ENCODE measurements at regions not wholly inside any gene's neighbourhood (a gene's known extent, or its start where the extent isn't known, plus 50 kb on each side); places are given as distances from the start of the nearest gene placed in this dataset.
A peak's percentile ranks its signal among the peaks of the same experiment; 100 is the strongest.

DNA sequence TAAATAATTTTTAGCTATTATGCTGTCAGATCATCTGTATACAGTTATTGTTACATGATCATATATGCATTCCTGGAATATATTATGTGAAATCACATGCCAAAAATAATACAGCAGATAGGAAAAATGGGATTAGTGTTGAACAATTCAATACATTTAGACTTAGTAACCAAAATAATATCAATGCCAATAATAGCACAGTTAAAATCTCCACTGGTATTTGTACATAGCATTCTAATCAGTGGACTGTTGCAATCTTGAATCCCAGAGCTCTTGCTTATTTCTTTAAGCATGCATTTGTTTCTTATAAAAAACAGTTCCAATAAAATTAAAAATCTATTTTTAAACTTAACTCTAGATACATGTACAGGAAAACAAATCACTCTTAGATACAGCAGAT is 2772.2 kb downstream of the PCDH9 start:
- Histone ChIP-seq H3K18ac (ENCODE audit: low read length) (no peak overlapping the region), H3K27me3 (ENCODE audit: insufficient read depth, low read length, poor library complexity) (no peaks in the 10 kb centered on the region), H4K5ac (ENCODE audit: low read length) (no peak overlapping the region), H3K4me3 (ENCODE audit: low read length) (no peak overlapping the region), H4K8ac (ENCODE audit: low read depth, low read length) (no peak overlapping the region), H2BK15ac (replicated peaks; ENCODE audit: low read depth) (no peak overlapping the region), H3K79me1 (ENCODE audit: low read length) (no peaks in the 10 kb centered on the region), H3K79me2 (ENCODE audit: control insufficient read depth, insufficient read depth, low read length) (no peaks in the 10 kb centered on the region), H3K4me2 (ENCODE audit: low read length) (no peak overlapping the region), H3K56ac (ENCODE audit: low read length) (no peak overlapping the region), H3K9ac (ENCODE audit: low read length) (no peak overlapping the region), H2BK5ac (ENCODE audit: low read length) (no peak overlapping the region), H3K4me1 (ENCODE audit: control insufficient read depth, low read depth, low read length) (no peaks in the 10 kb centered on the region), H3K27ac (ENCODE audit: low read depth, low read length) (no peak overlapping the region), H2BK120ac (ENCODE audit: low read depth, low read length) (no peak overlapping the region), H3K23ac (ENCODE audit: low read length) (no peak overlapping the region), H2AK5ac (ENCODE audit: low read length) (no peak overlapping the region), H3K4ac (ENCODE audit: low read depth, low read length) (no peak overlapping the region), H3K36me3 (ENCODE audit: control insufficient read depth, insufficient read depth, low read length) (no peaks in the 10 kb centered on the region)
- no peak for DNase-seq

DNA sequence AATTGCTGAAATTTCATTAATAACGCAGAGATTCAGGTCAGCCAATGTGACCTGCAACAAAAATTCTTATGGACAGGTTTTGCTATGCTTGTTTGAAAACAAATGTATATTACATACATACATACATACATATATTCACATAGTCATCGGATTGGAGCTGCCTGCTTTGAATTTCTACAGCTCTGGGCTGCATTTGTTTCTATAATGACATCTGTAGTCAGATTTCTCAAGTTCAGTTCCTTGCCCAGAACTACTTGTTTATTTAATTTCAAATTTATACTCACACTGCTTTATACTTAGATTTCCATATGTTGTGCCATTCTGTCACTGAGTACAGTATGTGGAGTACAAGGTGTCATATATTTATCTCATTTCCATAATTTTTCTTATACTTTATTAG is 2775.0 kb downstream of the PCDH9 start:
- H3K18ac ChIP-seq (ENCODE audit: low read length): no peak overlapping the region
- H3K23ac ChIP-seq (ENCODE audit: low read length): no peak overlapping the region
- H3K4me3 ChIP-seq (ENCODE audit: low read length): no peak overlapping the region
- no peak overlapping the region for H3K4me2 ChIP-seq (ENCODE audit: low read length)
- H3K27me3 ChIP-seq (ENCODE audit: insufficient read depth, low read length, poor library complexity): no peaks in the 10 kb centered on the region
- H4K8ac ChIP-seq (ENCODE audit: low read depth, low read length): no peak overlapping the region
- H3K4me1 ChIP-seq (ENCODE audit: control insufficient read depth, low read depth, low read length): no peaks in the 10 kb centered on the region
- H3K4ac ChIP-seq (ENCODE audit: low read depth, low read length): no peak overlapping the region
- no peaks in the 10 kb centered on the region for H3K79me1 ChIP-seq (ENCODE audit: low read length)
- no peak overlapping the region for H3K27ac ChIP-seq (ENCODE audit: low read depth, low read length)
- WGBS (ENCODE audit: extremely low coverage, insufficient coverage, low lambda C conversion rate): no CpG with 5 or more reads among the region's 2 CpGs
- H3K9ac ChIP-seq (ENCODE audit: low read length): no peak overlapping the region
- no peak overlapping the region for H2BK5ac ChIP-seq (ENCODE audit: low read length)
- H3K56ac ChIP-seq (ENCODE audit: low read length): no peak overlapping the region
- H2AK5ac ChIP-seq (ENCODE audit: low read length): no peak overlapping the region
- H2BK120ac ChIP-seq (ENCODE audit: low read depth, low read length): no peak overlapping the region
- no peaks in the 10 kb centered on the region for H3K36me3 ChIP-seq (ENCODE audit: control insufficient read depth, insufficient read depth, low read length)
- DNase-seq: no peak
- H3K79me2 ChIP-seq (ENCODE audit: control insufficient read depth, insufficient read depth, low read length): no peaks in the 10 kb centered on the region
- no peak overlapping the region for H4K5ac ChIP-seq (ENCODE audit: low read length)
- H2BK15ac ChIP-seq (replicated peaks; ENCODE audit: low read depth): no peak overlapping the region

DNA sequence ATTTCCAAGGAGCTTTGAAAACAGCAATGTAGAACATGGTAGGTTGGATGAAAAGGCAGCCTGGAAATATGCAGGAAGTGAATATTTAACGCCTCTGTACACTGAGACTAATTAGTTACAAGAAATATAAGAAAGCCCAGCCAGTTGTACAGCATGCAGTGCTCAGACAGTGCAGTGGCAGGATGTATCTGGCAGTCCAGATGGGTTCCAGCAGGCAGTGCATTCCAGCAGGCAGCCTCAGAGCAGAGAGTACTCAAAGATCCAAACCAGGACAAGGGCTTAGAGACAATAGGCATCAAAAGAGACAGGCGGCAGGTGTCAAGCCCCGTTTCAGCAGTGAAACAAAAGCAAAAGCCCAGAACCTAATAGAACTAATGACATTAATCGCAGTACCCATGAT is 2776.3 kb downstream of the PCDH9 start:
- Histone ChIP-seq H4K5ac (ENCODE audit: low read length) (no peak overlapping the region), H2BK15ac (replicated peaks; ENCODE audit: low read depth) (no peak overlapping the region), H3K4me3 (ENCODE audit: low read length) (no peak overlapping the region), H3K18ac (ENCODE audit: low read length) (no peak overlapping the region), H3K27ac (ENCODE audit: low read depth, low read length) (no peak overlapping the region), H3K36me3 (ENCODE audit: control insufficient read depth, insufficient read depth, low read length) (no peaks in the 10 kb centered on the region), H3K23ac (ENCODE audit: low read length) (no peak overlapping the region), H3K4ac (ENCODE audit: low read depth, low read length) (no peak overlapping the region), H4K8ac (ENCODE audit: low read depth, low read length) (no peak overlapping the region), H2AK5ac (ENCODE audit: low read length) (no peak overlapping the region), H3K27me3 (ENCODE audit: insufficient read depth, low read length, poor library complexity) (no peaks in the 10 kb centered on the region), H2BK120ac (ENCODE audit: low read depth, low read length) (no peak overlapping the region), H3K79me1 (ENCODE audit: low read length) (no peaks in the 10 kb centered on the region), H3K4me1 (ENCODE audit: control insufficient read depth, low read depth, low read length) (no peaks in the 10 kb centered on the region), H3K9ac (ENCODE audit: low read length) (no peak overlapping the region), H2BK5ac (ENCODE audit: low read length) (no peak overlapping the region), H3K4me2 (ENCODE audit: low read length) (no peak overlapping the region), H3K56ac (ENCODE audit: low read length) (no peak overlapping the region), H3K79me2 (ENCODE audit: control insufficient read depth, insufficient read depth, low read length) (no peaks in the 10 kb centered on the region)
- DNase-seq: no peak
- no CpG with 5 or more reads among the region's 4 CpGs for WGBS (ENCODE audit: extremely low coverage, insufficient coverage, low lambda C conversion rate)

DNA sequence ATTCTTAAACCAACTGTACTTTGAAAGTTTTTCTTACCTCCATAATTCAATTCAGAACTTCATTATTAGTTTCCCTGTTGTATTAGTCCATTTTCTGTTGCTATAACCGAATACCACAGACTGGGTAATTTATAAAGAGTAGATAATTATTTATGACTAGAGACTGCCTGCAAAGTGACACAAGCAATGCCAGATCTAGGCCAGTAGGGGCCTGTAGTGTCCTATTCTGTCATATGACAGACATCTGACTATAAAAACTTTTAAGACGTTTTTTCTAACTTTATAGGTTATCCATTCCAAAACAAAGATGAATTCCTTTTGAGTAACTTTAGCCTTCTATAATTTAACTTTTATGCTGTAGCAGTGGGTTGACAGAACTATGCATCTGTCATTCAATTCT is 2783.8 kb downstream of the PCDH9 start:
- no CpG with 5 or more reads among the region's 2 CpGs for WGBS (ENCODE audit: extremely low coverage, insufficient coverage, low lambda C conversion rate)
- Histone ChIP-seq H4K5ac (ENCODE audit: low read length) (no peak overlapping the region), H3K4me1 (ENCODE audit: control insufficient read depth, low read depth, low read length) (no peaks in the 10 kb centered on the region), H3K18ac (ENCODE audit: low read length) (no peak overlapping the region), H3K4me3 (ENCODE audit: low read length) (no peak overlapping the region), H3K27ac (ENCODE audit: low read depth, low read length) (no peak overlapping the region), H2BK5ac (ENCODE audit: low read length) (no peak overlapping the region), H3K27me3 (ENCODE audit: insufficient read depth, low read length, poor library complexity) (no peaks in the 10 kb centered on the region), H3K79me2 (ENCODE audit: control insufficient read depth, insufficient read depth, low read length) (no peaks in the 10 kb centered on the region), H4K8ac (ENCODE audit: low read depth, low read length) (no peak overlapping the region), H3K79me1 (ENCODE audit: low read length) (no peaks in the 10 kb centered on the region), H3K36me3 (ENCODE audit: control insufficient read depth, insufficient read depth, low read length) (no peaks in the 10 kb centered on the region), H3K9ac (ENCODE audit: low read length) (no peak overlapping the region), H3K4me2 (ENCODE audit: low read length) (no peak overlapping the region), H2BK15ac (replicated peaks; ENCODE audit: low read depth) (no peak overlapping the region), H3K4ac (ENCODE audit: low read depth, low read length) (no peak overlapping the region), H3K56ac (ENCODE audit: low read length) (no peak overlapping the region), H2BK120ac (ENCODE audit: low read depth, low read length) (no peak overlapping the region), H3K23ac (ENCODE audit: low read length) (no peak overlapping the region), H2AK5ac (ENCODE audit: low read length) (no peak overlapping the region)
- peak; percentile 18 for DNase-seq

DNA sequence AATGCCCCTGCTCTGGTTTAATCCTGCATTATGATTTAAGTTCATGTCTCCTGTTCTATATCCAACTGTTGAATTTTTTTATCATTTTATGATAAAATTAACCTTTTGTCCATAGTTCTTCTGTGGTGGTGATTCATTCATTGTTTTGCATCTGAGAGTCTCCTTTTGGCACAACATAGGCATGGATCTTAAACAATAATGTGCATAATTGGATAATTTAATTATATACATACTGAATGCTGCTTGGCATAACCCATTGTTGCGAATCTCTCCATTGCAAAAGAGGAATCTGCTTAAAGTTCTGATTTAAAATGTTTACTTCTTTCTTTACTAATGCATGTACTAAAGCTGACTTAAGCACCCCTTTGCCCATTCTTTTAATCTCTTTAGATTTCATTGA is 2788.4 kb downstream of the PCDH9 start:
- no peak overlapping the region for H2BK15ac ChIP-seq (replicated peaks; ENCODE audit: low read depth)
- no peaks in the 10 kb centered on the region for H3K79me1 ChIP-seq (ENCODE audit: low read length)
- no peak overlapping the region for H2AK5ac ChIP-seq (ENCODE audit: low read length)
- no peak overlapping the region for H3K56ac ChIP-seq (ENCODE audit: low read length)
- no peak overlapping the region for H3K4me3 ChIP-seq (ENCODE audit: low read length)
- H3K36me3 ChIP-seq (ENCODE audit: control insufficient read depth, insufficient read depth, low read length): no peaks in the 10 kb centered on the region
- no peak overlapping the region for H3K27ac ChIP-seq (ENCODE audit: low read depth, low read length)
- H2BK5ac ChIP-seq (ENCODE audit: low read length): no peak overlapping the region
- no peaks in the 10 kb centered on the region for H3K4me1 ChIP-seq (ENCODE audit: control insufficient read depth, low read depth, low read length)
- H3K27me3 ChIP-seq (ENCODE audit: insufficient read depth, low read length, poor library complexity): no peaks in the 10 kb centered on the region
- no peaks in the 10 kb centered on the region for H3K79me2 ChIP-seq (ENCODE audit: control insufficient read depth, insufficient read depth, low read length)
- no peak overlapping the region for H4K8ac ChIP-seq (ENCODE audit: low read depth, low read length)
- no peak overlapping the region for H3K23ac ChIP-seq (ENCODE audit: low read length)
- H3K9ac ChIP-seq (ENCODE audit: low read length): no peak overlapping the region
- whole genome bisulfite sequencing (ENCODE audit: extremely low coverage, insufficient coverage, low lambda C conversion rate): no CpG with 5 or more reads among the region's 1 CpG
- H4K5ac ChIP-seq (ENCODE audit: low read length): no peak overlapping the region
- no peak overlapping the region for H3K18ac ChIP-seq (ENCODE audit: low read length)
- H3K4me2 ChIP-seq (ENCODE audit: low read length): no peak overlapping the region
- H2BK120ac ChIP-seq (ENCODE audit: low read depth, low read length): no peak overlapping the region
- DNase-seq: no peak
- H3K4ac ChIP-seq (ENCODE audit: low read depth, low read length): no peak overlapping the region

DNA sequence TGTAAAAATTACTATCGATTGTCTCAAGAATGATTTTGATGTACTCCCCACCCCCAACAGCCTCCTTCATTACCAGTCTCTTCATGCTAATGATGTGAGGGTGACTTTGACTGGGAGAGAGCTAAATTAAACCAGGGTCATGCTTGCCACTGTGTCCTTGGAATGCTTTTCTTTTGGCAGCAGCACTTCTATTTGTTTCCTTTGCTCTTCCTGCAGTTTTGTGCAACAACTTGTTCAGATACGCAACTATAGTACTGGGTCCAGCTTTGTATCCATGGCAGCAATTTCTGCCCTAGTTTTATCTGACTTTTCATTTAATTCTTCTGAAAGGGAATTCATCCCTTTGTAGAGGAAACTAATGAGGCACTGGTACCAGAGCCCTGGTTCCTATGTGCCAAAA is 2792.1 kb downstream of the PCDH9 start:
- WGBS (ENCODE audit: extremely low coverage, insufficient coverage, low lambda C conversion rate): no CpG with 5 or more reads among the region's 2 CpGs
- H3K4me3 ChIP-seq (ENCODE audit: low read length): no peak overlapping the region
- no peak overlapping the region for H3K23ac ChIP-seq (ENCODE audit: low read length)
- no peak overlapping the region for H2BK120ac ChIP-seq (ENCODE audit: low read depth, low read length)
- no peak overlapping the region for H2BK15ac ChIP-seq (replicated peaks; ENCODE audit: low read depth)
- no peak overlapping the region for H3K9ac ChIP-seq (ENCODE audit: low read length)
- no peaks in the 10 kb centered on the region for H3K79me2 ChIP-seq (ENCODE audit: control insufficient read depth, insufficient read depth, low read length)
- no peaks in the 10 kb centered on the region for H3K36me3 ChIP-seq (ENCODE audit: control insufficient read depth, insufficient read depth, low read length)
- no peaks in the 10 kb centered on the region for H3K27me3 ChIP-seq (ENCODE audit: insufficient read depth, low read length, poor library complexity)
- H2BK5ac ChIP-seq (ENCODE audit: low read length): no peak overlapping the region
- DNase-seq: no peak
- no peak overlapping the region for H2AK5ac ChIP-seq (ENCODE audit: low read length)
- H3K18ac ChIP-seq (ENCODE audit: low read length): no peak overlapping the region
- H3K79me1 ChIP-seq (ENCODE audit: low read length): no peaks in the 10 kb centered on the region
- H3K4ac ChIP-seq (ENCODE audit: low read depth, low read length): no peak overlapping the region
- no peak overlapping the region for H3K27ac ChIP-seq (ENCODE audit: low read depth, low read length)
- H3K56ac ChIP-seq (ENCODE audit: low read length): no peak overlapping the region
- H4K5ac ChIP-seq (ENCODE audit: low read length): no peak overlapping the region
- no peak overlapping the region for H4K8ac ChIP-seq (ENCODE audit: low read depth, low read length)
- no peak overlapping the region for H3K4me2 ChIP-seq (ENCODE audit: low read length)
- no peaks in the 10 kb centered on the region for H3K4me1 ChIP-seq (ENCODE audit: control insufficient read depth, low read depth, low read length)
